Prostate gland (tissue), 2 donors: ENCODE measurements at regions not wholly inside any gene's neighbourhood (a gene's known extent, or its start where the extent isn't known, plus 50 kb on each side); places are given as distances from the start of the nearest gene placed in this dataset.

ENCODE experiments used
- DNase-seq: peaks from one replicate; pipeline ENCODE4 v3.0.0-alpha.2; 2019; ENCODE audit warnings: low spot score
- H3K27ac ChIP-seq, 2 donors: fragments of 200-600 bp; sonication (generic); 2 replicates each; pipeline ENCODE4 v1.5.1; 2017 to 2019
- H3K27me3 ChIP-seq: fragments of 200-600 bp; sonication (generic); replicated peaks from 2 replicates; pipeline ENCODE4 v1.5.1; 2019; ENCODE audit not compliant: insufficient read depth
- H3K36me3 ChIP-seq, 2 donors: fragments of 200-600 bp; sonication (generic); 1 replicate in 1 of 2; 2 replicates in 1 of 2; pipeline versions ENCODE4 v1.5.1 to v1.8.1; 2017 to 2019
- H3K4me1 ChIP-seq: fragments of 200-600 bp; sonication (generic); replicated peaks from 2 replicates; pipeline ENCODE4 v1.5.1; 2019
- H3K4me3 ChIP-seq, 2 donors: fragments of 200-600 bp; sonication (generic); 2 replicates each; pipeline ENCODE4 v1.5.1; 2017 to 2019
- H3K9me3 ChIP-seq: fragments of 200-600 bp; sonication (generic); 2 replicates; pipeline ENCODE4 v1.5.1; 2017
- CTCF ChIP-seq, 4 experiments: fragments of 200-600 bp in 2 of 4; fragments of 450-650 bp in 2 of 4; sonication (generic) in 2 of 4; IDR thresholded peaks; 1 replicate in 3 of 4; 2 replicates in 1 of 4; pipeline ENCODE4 v1.5.1; 2016 to 2019; ENCODE audit warnings: antibody characterized with exemption in 4 of 4, mild to moderate bottlenecking in 2 of 4, moderate library complexity in 2 of 4
- POLR2A ChIP-seq: fragments of 450-650 bp; IDR thresholded peaks from one replicate; pipeline ENCODE4 v1.6.1; 2016; ENCODE audit warnings: antibody characterized with exemption, mild to moderate bottlenecking
- POLR2AphosphoS5 ChIP-seq: sonication (generic); formaldehyde crosslinking; IDR thresholded peaks from one replicate; pipeline ENCODE4 v1.6.1; 2017; ENCODE audit warnings: antibody characterized with exemption
- WGBS: methylation state at CpG from one replicate; pipeline ENCODE4 v1.1.5; 2018; 5-methylcytosine and 5-hydroxymethylcytosine counted together
- intact Hi-C: fragments of 100-400 bp; cut with DNase I; formaldehyde crosslinking; loops from one replicate; pipeline ENCODE4 v1.14.2; 2022

DNA sequence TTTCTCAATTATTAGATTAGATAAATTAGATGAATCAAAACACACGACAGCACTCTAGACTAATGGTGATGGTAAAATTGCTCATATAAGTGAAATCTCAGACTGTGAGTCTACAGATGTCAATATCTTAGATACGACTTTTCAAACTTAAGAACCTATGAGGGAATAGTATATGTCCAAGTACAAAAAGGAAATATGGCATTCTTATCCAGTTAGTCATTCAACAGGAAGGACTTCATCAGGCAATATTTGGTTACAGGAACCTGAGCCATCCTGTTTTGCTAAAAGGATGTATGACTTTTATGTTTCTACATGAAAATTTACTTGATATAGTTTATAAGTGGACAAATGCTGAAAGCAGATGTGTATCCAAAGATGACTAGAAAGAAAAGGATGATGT lies 107.0 kb downstream of the CT47B1 start:
- WGBS = 67% methylated on average over 2 of the region's 2 CpGs
- Histone ChIP-seq H3K4me3 (no peak overlapping the region), H3K4me1 (no peaks in the 10 kb centered on the region), H3K27me3 (no peaks in the 10 kb centered on the region), H3K9me3 (no peaks in the 10 kb centered on the region), H3K36me3 (no peaks in the 10 kb centered on the region), H3K27ac (no peak overlapping the region)
- DNase-seq = no peak
- TF ChIP-seq CTCF (IDR thresholded peaks at IDR 0.05) (no peak), POLR2AphosphoS5 (no peak), POLR2A (no peak)
- intact Hi-C loops = no loop called here

DNA sequence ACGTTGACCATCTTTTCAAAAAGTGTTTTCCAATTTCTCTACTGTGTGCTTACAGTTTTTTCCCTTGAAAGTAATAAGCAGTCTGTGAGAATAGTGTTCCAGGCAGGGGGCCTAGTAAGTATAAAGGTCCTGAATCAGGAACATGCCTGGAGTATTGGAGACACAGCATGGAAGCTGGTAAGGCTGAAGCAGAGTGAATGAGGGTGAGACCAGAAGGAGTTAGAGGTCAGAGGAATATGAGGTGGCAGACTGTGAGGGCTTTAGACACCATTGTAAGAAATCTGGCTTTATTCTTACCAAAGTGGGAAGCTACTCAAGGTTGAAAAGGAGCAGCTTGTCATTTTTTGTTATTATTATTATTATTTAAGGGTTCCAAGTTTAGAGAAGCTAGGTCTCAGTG lies 107.4 kb downstream of the CT47B1 start:
- intact Hi-C loops = no loop called here
- H3K36me3 ChIP-seq = no peaks in the 10 kb centered on the region
- WGBS = 56% methylated on average over 1 of the region's 1 CpG
- H3K27ac ChIP-seq = no peak overlapping the region
- H3K4me3 ChIP-seq = no peak overlapping the region
- TF ChIP-seq POLR2A (no peak), POLR2AphosphoS5 (no peak)
- no peak for DNase-seq
- no peaks in the 10 kb centered on the region for H3K9me3 ChIP-seq
- no peaks in the 10 kb centered on the region for H3K4me1 ChIP-seq
- H3K27me3 ChIP-seq = no peaks in the 10 kb centered on the region

- WGBS = 94% methylated on average over 2 of the region's 2 CpGs
- Histone ChIP-seq H3K4me1 (no peaks in the 10 kb centered on the region), H3K4me3 (no peak overlapping the region), H3K36me3 (no peaks in the 10 kb centered on the region), H3K27me3 (no peaks in the 10 kb centered on the region), H3K27ac (no peak overlapping the region), H3K9me3 (no peaks in the 10 kb centered on the region)
- intact Hi-C loops = no loop called here
- DNase-seq = no peak
- no peak for TF ChIP-seq POLR2A
Measured at GRCh38 chrX:120763269-120763668, 112.4 kb downstream of the CT47B1 start.

GRCh38 chrX:120761810-120762209 lies 113.9 kb downstream of the CT47B1 start:
- intact Hi-C loops = no loop called here
- no peak for DNase-seq
- Histone ChIP-seq H3K27me3 (no peaks in the 10 kb centered on the region), H3K27ac (no peak overlapping the region), H3K9me3 (no peaks in the 10 kb centered on the region), H3K36me3 (no peaks in the 10 kb centered on the region), H3K4me3 (no peak overlapping the region), H3K4me1 (no peaks in the 10 kb centered on the region)
- WGBS = 21% methylated on average over 3 of the region's 4 CpGs
- TF ChIP-seq POLR2AphosphoS5 (no peak), POLR2A (no peak), CTCF (IDR thresholded peaks at IDR 0.05) (no peak)

DNA sequence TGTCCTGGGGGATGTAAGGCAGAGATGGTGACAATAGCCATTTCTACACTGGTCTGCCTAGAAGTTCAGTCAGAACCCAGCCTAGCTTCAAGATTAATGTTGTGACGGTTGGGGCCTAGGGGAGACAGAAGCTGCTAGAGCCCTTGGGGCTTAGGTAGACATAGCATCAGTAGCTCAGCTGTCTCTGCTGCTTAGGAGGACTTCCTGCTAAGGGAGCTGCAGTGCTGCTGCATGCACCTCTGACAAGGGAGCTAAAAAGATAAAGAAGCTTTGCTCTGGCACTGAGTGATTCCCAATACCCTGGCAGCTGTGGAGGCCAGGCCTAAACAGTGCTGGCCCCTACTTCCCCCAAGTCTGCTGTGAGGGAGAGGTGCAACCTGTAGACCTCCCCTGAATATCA lies 116.0 kb downstream of the CT47B1 start:
- Histone ChIP-seq H3K9me3 (no peaks in the 10 kb centered on the region), H3K4me3 (no peak overlapping the region), H3K4me1 (no peaks in the 10 kb centered on the region), H3K36me3 (no peaks in the 10 kb centered on the region), H3K27me3 (no peaks in the 10 kb centered on the region), H3K27ac (no peak overlapping the region)
- TF ChIP-seq POLR2A = no peak
- no peak for TF ChIP-seq CTCF (IDR thresholded peaks at IDR 0.05)
- WGBS = no CpG with 5 or more reads among the region's 1 CpG
- intact Hi-C loops = no loop called here
- no peak for DNase-seq

- DNase-seq = no peak
- Histone ChIP-seq H3K36me3 (no peaks in the 10 kb centered on the region), H3K4me3 (no peak overlapping the region), H3K27ac (no peak overlapping the region), H3K4me1 (no peaks in the 10 kb centered on the region), H3K27me3 (no peaks in the 10 kb centered on the region), H3K9me3 (no peaks in the 10 kb centered on the region)
- TF ChIP-seq POLR2AphosphoS5 (no peak), POLR2A (no peak), CTCF (IDR thresholded peaks at IDR 0.05) (no peak)
- 71% methylated on average over 1 of the region's 1 CpG for WGBS
- intact Hi-C loops = no loop called here
Measured at GRCh38 chrX:120755066-120755846, 120.4 kb downstream of the CT47B1 start.
